ENCODE measurements at regions not wholly inside any gene's neighbourhood (a gene's known extent, or its start where the extent isn't known, plus 50 kb on each side); places are given as distances from the start of the nearest gene placed in this dataset.

- no peak for DNase-seq
Measured at GRCh38 chr9:81388831-81389230, 300.5 kb downstream of the TLE1 start.

- no peak for DNase-seq
Measured at GRCh38 chr9:81387360-81388106, 301.8 kb downstream of the TLE1 start.

GRCh38 chr9:81384911-81385310 lies 304.4 kb downstream of the TLE1 start:
- no peak for DNase-seq

- DNase-seq = no peak
Measured at GRCh38 chr9:81382281-81382680, 307.1 kb downstream of the TLE1 start.

GRCh38 chr9:81381694-81382093 lies 307.7 kb downstream of the TLE1 start:
- DNase-seq = no peak

GRCh38 chr9:81380504-81381359 lies 308.6 kb downstream of the TLE1 start:
- no peak for DNase-seq

- DNase-seq = no peak
Measured at GRCh38 chr9:81379655-81380054, 309.7 kb downstream of the TLE1 start.

- DNase-seq = no peak
Measured at GRCh38 chr9:81377921-81378320, 311.4 kb downstream of the TLE1 start.

GRCh38 chr9:81377320-81377719 lies 312.0 kb downstream of the TLE1 start:
- peak; percentile 89 for DNase-seq

- no peak for DNase-seq
Measured at GRCh38 chr9:81375187-81376100, 313.9 kb downstream of the TLE1 start.

- DNase-seq = no peak
Measured at GRCh38 chr9:81374459-81375186, 314.7 kb downstream of the TLE1 start.

GRCh38 chr9:81373294-81373693 lies 316.1 kb downstream of the TLE1 start:
- no peak for DNase-seq

- DNase-seq = no peak
Measured at GRCh38 chr9:81372628-81373191, 316.6 kb downstream of the TLE1 start.

GRCh38 chr9:81371824-81372223 lies 317.5 kb downstream of the TLE1 start:
- DNase-seq = no peak

- DNase-seq = no peak
Measured at GRCh38 chr9:81370650-81371049, 318.7 kb downstream of the TLE1 start.

GRCh38 chr9:81370096-81370495 lies 319.3 kb downstream of the TLE1 start:
- no peak for DNase-seq

- DNase-seq = no peak
Measured at GRCh38 chr9:81369121-81369520, 320.2 kb downstream of the TLE1 start.

GRCh38 chr9:81363916-81364480 lies 325.3 kb downstream of the TLE1 start:
- DNase-seq = no peak

- DNase-seq = no peak
Measured at GRCh38 chr9:81361296-81361695, 328.1 kb downstream of the TLE1 start.

GRCh38 chr9:81351166-81351565 lies 338.2 kb downstream of the TLE1 start:
- no peak for DNase-seq

- DNase-seq = no peak
Measured at GRCh38 chr9:81344366-81344765, 345.0 kb downstream of the TLE1 start.
